HG03457 (cell line): ENCODE measurements at regions not wholly inside any gene's neighbourhood (a gene's known extent, or its start where the extent isn't known, plus 50 kb on each side); places are given as distances from the start of the nearest gene placed in this dataset.

ENCODE experiments used
- ATAC-seq: cut with Tn5 transposase; IDR thresholded peaks from one replicate; pipeline ENCODE4 v1.9.1; 2021; ENCODE audit warnings: moderate number of reproducible peaks; ENCODE audit not compliant: unreplicated experiment

GRCh38 chr1:168865850-168866620 lies 137.0 kb upstream of the DPT start:
- no peak for ATAC-seq

GRCh38 chr1:168867941-168868634 lies 139.1 kb upstream of the DPT start:
- no peak for ATAC-seq

DNA sequence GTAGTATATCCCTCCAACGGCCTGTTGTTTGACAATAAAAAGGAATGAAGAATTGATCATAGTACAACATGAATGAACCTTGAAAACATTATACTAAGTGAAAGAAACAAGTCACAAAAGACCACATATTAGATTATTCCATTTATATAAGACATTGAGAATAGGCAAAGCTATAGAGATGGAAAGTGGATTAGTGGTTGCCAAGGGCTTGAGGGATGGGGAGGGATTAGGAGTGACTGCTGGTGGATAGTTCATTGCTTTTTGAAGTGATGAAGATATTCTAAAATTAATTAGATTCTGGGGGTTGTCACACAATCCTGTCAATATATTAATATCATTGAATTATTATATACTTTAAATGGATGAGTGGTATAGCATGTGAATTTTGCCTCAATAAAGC lies 142.5 kb upstream of the DPT start:
- no peak for ATAC-seq

DNA sequence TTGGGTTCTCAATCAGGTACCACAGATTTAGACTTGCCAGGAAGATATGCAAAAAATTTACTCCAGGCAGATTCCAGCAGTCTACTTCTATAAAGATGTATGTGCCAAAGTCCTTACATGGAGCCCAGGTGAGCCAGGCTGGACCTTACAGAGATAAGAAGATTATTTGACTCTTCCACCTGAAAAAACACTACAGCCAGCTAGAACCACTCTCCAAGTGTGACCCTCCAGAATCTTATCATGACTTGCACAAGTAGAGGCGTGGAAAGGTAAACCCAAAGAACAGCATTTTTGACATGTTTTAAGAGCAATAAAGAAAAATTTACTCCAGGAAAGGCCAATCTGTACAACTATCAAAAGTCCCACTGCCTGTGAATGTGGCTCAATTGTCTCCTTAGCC lies 146.8 kb upstream of the DPT start:
- ATAC-seq = no peak

- no peak for ATAC-seq
These were observed 147.8 kb upstream of the DPT start for GRCh38 chr1:168876830-168877229.

GRCh38 chr1:168879896-168880734 lies 151.1 kb upstream of the DPT start:
- no peak for ATAC-seq

DNA sequence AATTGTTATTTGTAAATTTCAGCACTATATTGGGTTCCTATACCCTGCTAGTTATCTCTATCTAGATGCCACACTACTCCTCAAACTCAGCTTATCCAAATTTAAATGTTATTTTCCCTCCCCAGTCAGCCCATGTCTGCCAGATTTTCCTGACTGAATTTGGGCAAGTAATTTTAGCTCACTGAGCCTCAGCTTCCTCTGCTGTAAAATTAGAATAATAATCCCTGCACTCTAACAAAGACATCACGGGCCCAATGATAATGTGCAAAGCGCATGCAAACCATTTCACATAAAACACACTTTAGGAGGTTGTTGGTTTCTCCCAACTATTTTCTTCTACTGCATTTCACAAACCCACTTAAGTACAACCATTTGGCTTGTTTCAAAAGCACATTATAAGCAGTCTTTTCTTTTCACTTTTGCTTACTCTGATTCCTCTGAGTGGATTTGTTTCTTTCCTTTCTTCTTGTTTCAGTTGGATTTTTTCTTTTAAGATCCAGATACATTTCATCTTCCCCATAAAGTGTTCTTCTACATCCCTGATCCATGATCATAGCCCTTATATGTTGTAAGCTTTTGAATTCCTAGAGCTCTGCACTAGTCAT lies 152.8 kb upstream of the DPT start:
- ATAC-seq = no peak

- ATAC-seq = no peak
These were observed 158.4 kb upstream of the DPT start for GRCh38 chr1:168887381-168887780.

DNA sequence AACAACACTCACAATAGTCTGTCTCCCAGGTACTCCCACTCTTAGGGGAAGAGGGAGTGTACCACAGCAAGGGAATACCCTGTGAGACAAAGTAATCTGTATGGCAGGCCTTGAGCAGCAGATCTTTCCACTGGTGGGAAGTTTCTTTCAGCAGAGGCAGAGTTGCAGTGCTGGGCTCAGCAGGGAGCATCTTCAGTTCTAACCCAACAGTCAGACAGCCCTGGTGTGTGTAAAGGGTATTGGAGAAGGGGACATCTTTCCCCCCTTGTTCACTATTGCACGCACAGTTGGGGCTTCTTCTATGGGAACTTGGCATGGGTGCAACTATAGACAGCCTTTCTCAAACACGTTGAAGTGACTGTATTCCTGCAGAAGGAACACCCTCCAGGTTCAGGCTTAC lies 159.4 kb upstream of the DPT start:
- ATAC-seq = no peak

DNA sequence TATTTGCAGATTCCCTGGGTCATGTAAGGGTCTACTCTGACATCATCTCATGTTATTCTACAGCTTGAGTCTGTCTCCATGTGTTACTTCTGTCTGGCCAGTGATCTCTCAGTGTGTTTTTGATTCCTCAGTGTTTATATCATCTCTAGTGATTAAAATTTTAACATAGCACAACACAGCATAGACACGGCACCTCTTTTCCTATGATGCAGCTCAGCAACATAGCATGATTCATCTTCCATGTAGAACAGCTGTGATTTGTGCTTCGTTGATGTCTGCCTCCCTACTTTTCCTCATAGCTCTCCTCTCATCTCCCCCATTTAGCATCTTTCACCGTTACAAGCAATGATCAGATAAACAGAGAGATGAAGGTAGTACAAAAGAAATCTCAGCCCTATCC lies 163.9 kb upstream of the DPT start:
- ATAC-seq = no peak

DNA sequence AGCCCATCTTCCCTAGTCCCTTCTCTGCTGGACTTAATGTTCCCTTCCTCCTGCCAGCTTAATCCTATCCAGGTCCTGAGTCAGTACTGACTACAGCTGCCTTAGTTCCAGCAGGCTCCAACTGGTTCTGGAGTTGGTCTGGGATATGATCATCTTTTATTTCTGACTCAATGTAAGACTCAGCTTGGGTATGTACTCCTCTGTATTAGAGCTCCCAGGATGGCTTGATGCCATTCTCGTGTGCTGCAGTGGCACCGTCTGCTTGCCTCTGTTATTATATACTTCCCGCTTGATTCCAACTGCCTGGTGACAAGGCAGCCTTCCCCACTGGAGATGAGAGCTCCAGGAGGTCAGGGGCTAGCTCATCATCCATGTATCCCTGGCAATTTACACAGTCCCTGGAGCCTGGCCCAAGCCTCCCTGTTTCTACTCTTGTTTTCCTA lies 164.4 kb upstream of the DPT start:
- no peak for ATAC-seq

GRCh38 chr1:168894397-168894903 lies 165.4 kb upstream of the DPT start:
- no peak for ATAC-seq

GRCh38 chr1:168897249-168897648 lies 168.2 kb upstream of the DPT start:
- ATAC-seq = no peak

DNA sequence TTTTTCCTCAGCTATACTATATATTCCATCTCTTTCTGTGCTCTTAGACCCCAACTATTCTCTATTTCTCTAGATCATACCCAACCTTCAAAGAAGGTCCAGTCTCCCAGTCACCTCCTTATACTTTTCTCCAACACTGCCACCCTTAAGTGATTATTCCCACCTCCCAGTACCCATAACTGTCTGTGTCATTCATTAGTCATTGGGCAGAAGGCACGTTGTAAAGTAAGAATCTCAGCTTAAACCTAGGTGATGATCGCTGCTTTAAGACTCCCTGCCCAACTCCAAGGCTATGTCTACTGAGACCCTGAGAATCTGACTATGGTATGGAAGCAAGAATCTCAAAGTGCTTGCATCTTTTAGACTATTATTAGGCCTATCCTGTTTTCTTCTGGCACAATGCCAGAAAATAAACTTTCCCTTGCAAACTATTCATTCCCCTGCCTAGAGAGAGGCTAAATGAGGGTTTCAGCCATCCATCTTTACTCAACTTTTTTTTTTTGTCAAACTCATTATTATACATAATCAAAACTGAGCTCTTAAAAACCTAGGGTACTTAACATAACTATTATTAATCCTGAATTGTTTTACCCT lies 174.3 kb upstream of the DPT start:
- no peak for ATAC-seq

GRCh38 chr1:168905633-168906032 lies 176.6 kb upstream of the DPT start:
- ATAC-seq = no peak

DNA sequence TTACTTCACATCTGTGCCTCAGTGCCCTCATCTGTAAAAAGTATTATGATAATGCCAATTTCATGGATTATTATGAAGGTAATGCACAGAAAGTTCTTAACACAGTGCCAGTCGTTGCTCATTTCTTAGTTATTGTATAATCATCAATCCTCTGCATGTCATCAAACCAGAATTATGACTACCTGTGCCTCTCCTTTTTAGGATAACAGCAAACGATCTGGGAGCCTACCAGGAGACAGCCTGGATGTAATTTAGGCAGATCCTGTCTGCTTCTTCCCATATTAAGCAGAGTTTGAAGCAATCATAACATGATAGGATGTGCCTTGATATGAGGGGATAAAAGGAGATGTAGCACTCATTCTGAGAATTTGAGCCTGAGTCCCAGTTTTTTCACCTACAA lies 177.4 kb upstream of the DPT start:
- no peak for ATAC-seq

- no peak for ATAC-seq
These were observed 178.0 kb upstream of the DPT start for GRCh38 chr1:168907053-168907452.

GRCh38 chr1:168907786-168908348 lies 178.9 kb upstream of the DPT start:
- no peak for ATAC-seq

DNA sequence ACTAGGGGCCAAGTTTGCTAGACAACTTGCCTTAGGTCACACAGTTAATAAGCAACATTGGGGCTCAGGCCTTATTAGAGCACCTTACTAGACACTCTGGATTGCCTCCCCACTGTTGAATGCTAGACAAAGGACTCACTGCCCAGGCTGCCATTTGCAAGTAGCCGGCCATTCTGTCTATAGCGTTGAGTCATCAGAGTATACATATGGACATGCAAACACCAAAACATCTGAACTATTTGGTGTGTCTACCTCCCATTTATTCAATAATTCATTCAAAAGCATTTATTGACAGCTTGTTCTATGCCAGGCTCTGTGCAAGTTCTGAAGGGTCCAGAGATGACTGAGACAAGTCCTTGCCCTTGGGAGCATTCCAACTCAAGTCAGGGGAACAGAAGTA lies 181.4 kb upstream of the DPT start:
- ATAC-seq = no peak

DNA sequence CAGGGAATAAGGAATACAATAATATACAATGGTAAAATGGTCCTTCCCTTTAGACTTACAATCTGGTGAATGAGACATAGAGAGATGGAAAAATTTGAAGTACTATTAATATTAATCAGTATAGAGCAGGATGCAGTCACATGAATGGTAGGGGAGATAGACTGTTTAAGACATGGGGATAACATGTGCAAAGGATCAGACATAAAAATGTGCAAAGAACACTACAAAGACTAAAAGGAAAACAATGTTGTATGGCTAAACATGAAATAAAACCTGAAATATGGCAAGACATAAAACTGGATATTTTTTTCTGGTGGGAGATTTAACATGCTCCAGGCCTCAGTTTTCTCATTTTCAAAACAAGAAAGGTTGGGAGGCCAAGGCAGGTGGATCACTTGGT lies 182.4 kb upstream of the DPT start:
- ATAC-seq = no peak
